Activated CD4-positive, CD25-positive, alpha-beta regulatory T cell (primary cell): ENCODE measurements at regions not wholly inside any gene's neighbourhood (a gene's known extent, or its start where the extent isn't known, plus 50 kb on each side); places are given as distances from the start of the nearest gene placed in this dataset.
"Not testable (repeated sequence)": the region's sequence is repeated elsewhere in the genome, so short reads cannot be mapped to it uniquely, and the experiment has no call there.

Source experiments
- DNase-seq, 4 experiments: peaks; one replicate each; lab custom pipeline; 2025; lab: John Stamatoyannopoulos, UW

DNA sequence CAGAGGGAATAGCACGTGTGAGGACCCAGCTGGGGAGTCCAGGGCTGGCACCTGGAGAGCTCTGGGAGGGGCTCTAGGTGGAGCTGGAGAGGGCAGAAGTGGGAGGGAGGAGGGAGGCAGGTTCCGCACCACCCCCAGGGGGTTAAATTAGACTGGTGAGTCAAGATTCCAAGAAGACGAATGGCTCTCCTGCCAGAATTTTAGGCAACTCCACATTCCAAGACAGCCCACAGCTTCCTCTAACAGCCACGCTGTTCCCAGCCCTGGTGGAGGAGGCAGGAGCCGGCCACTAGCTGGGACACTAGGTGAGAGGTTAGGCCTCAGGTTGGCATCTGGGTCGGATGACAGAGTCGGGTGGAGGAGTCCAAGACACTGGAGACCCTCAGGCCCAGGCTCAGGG lies 60.2 kb downstream of the TFAP2C start:
- DNase-seq = no peak

DNA sequence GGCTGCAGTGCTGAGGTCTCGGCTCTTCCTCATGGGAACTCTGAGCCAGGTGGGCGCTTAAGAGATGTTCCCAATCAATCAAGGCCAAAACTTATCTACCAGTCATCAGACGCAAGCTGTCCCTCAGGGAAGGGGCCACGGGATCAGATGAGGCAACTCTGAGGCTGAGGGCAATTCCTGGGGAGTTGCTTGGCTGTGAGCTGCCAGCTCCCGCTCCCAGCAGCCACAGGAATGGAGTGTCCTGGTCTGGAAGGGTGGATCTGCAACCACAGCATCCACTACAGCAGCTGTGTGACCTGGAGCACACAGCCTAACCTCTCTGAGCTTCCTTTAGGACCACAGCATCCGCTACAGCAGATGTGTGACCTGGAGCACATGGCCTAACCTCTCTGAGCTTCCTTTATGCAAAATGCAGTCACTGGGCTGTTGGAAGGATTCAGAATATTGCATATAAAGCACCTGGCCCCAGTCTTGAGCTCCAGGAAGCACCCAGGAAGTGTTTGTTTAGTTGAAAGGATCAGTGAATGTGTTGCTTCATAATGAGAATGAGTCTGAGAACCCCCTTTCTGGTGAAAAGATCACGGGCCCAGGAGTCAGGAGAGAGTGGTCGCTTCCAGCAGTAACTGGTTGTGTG lies 60.9 kb downstream of the TFAP2C start:
- no peak for DNase-seq

DNA sequence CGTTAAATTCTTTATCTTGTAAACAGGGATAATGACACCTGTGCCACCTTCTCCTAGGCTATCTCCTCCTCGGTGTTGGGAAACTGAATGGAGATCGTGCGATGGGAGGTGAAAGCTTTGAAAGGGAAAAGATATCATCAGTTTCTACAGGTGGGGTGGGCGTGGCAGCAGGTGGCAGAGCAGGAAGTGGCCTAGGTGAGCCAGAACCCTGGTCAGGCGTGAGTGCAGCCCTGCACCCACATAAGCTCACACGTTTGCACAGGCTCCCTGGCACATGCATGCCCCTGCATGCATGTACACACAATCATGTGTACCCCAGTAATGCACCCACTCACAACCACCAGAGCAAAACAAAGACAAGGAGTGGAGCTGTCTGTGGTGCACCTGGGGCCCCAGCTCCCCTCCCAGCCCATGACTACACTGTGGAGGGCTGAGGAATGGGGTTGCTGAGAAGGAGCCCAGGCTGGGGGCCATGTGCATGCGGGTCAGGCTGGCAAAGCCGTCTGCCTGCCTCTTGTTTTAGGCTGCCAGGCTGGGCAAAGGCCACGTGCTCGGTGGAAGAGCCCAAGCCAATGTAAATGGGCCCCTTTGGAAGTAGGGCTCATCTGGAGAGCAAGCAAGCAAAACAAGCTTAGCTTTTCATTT lies 61.5 kb downstream of the TFAP2C start:
- DNase-seq = no peak

GRCh38 chr20:56691325-56691998 lies 62.4 kb downstream of the TFAP2C start:
- no peak for DNase-seq

DNA sequence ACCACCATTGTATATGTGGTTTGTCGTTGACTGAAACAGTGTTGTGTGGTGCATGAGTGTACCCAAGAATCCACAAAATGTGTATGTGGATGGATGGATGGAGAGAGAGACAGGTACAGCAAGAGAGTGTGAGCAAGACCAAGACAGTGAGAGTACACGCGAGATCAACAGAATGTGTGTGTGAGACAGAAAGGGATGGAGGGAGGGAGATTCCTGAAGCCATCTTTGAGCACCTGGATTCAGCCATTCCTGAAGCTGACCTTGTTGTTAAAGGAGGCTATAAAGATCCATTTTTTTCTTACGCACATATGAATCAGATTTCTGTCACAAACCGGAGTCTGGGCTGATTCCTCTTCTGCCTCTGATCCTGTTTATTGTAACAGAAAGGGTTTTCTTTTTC lies 64.1 kb downstream of the TFAP2C start:
- no peak for DNase-seq

- DNase-seq = no peak
Measured at GRCh38 chr20:56697476-56697875, 68.4 kb downstream of the TFAP2C start.

GRCh38 chr20:56698297-56698696 lies 69.2 kb downstream of the TFAP2C start:
- no peak for DNase-seq

DNA sequence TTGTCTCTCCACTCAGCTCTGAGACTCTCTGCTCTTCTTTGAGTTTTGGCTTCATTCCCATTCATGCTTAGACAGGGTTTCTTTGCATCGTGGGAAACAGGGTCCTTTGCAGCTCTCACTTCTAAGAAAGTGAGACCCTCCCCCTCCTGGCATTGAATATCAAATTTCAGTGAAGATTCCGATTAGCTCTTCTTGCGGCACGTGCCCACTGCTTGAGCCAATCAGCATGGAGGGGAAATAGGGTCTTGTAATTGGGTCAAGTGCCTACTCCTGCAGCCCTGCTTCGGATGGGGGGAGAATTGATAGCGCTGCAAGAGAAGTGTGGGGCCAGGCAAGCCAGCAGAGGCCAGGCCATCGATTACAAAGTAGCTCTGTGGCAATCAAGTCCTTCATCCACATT lies 69.6 kb downstream of the TFAP2C start:
- no peak for DNase-seq

DNA sequence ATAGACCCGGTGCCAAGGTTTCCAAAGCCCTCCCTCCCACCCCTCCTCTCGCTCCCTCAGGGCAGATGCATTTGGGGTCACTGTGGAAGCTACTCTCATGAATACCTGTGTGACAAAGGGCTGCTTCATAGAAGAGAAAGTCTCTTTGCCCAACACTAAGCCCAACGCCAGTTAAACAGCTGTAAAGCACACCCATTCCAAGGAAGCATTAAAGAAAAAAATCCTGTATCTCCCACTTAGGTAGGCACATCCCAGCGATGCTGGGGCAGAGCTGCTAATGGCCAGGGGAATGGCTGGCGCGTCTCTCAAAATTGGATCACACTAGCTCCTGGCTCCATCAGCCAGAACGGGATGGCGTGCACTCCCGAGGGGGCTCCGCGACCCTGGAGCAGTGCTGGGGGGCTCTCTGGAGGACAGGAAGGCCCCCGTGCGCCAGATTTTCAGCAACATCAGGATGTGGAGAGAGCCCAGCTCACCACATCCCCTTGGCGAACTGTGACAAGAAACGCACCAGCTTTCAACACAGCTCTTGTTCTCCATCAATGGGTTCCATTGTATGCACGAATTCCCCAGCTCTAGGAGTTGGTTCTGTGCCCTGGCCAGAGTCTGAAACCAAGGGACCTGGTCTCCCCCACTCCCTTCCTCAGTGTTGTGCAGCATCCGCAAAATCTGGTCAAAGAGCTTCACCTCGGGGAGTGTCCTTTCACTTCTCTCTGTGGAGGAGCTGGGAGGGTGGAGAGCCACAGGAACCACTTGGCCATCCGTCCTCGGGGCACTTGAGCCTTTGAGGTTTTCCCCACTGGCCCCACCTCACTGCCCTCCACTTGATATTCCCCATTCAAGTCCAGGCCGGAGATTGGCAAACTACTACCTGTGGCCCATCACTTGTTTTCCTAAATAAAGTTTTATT lies 74.1 kb downstream of the TFAP2C start:
- no peak for DNase-seq

- no peak for DNase-seq
Measured at GRCh38 chr20:56706867-56707360, 77.8 kb downstream of the TFAP2C start.

DNA sequence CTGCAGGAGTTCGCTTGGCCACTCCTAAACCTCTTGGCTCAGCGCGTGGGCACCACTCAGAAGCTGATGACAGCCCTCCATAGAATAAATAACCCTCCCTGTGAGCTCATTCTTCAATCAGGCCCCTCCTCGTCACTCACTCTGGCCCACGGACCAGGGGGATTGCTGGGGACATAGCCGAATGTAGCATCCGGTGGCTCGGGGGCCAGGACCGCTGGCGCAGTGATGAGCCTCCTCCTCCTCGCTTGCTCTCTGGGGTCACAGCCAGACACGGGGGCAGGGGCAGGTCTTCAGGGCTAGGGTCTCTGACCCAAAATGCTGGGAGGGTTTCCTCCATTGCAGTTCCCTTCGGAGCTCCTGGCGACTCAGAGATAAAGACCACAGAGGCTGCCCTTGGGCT lies 79.9 kb downstream of the TFAP2C start:
- no peak for DNase-seq

DNA sequence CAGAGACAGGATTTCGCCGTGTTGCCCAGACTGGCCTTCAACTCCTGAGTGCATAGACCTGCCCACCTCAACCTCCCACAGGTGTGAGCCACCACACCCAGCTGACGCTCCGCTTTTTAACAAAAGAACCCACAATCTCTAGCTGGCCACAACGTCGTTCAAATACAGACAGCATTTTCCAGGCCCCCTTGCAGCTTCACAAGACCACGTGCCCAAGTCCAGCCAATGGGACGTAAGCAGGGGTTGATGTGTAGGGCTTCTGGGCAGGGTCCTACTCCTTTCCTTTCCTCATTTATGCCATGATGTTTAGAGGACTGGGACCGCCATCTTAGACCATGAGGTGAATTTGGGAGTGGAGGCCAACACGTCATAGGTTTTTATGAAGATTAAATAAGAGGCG lies 81.0 kb downstream of the TFAP2C start:
- DNase-seq = no peak

- not testable (repeated sequence) for DNase-seq
Measured at GRCh38 chr20:56710577-56710976, 81.5 kb downstream of the TFAP2C start.

DNA sequence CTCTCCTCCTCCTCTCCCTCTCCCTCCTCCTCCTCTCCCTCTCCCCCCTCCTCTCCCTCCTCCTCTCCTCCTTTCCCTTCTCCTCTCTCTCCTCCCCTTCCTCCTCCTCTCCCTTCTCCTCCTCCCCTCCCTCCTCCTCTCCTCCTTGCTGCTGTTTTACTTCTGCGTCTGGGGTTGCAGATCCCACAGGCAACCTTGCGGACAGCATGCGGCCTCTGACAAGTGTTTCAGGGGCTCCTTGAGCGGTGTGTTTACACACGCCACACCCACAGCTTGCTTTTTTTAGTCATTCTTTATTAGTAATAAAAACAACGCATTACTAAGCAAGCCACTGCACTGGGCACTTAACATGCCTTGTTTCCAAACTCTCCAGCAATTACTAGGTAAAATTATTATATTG lies 81.9 kb downstream of the TFAP2C start:
- no peak for DNase-seq

- no peak for DNase-seq
Measured at GRCh38 chr20:56715309-56715708, 86.2 kb downstream of the TFAP2C start.

GRCh38 chr20:56715902-56716519 lies 86.9 kb downstream of the TFAP2C start:
- DNase-seq = no peak

DNA sequence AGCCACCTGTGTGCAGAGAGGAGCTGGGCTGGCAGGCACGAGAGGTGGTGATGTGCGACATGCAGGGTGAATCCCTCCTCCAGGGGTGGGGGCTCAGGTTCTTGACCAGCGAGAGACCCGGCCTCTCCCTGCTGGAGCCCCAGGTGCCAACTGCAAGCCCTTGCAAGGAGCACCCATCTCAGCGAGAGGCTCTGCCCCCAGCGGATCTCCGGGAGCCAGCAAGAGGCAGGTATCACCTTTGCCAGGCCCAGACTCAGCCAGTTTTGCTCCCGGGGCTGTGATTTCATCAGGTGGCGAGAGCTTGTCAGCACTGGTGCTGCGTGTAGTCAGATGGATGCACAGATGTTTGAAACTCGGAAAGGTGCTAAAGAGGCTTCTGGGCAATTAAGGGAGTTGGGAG lies 87.7 kb downstream of the TFAP2C start:
- DNase-seq = no peak

- DNase-seq = no peak
Measured at GRCh38 chr20:56718816-56719215, 89.7 kb downstream of the TFAP2C start.

DNA sequence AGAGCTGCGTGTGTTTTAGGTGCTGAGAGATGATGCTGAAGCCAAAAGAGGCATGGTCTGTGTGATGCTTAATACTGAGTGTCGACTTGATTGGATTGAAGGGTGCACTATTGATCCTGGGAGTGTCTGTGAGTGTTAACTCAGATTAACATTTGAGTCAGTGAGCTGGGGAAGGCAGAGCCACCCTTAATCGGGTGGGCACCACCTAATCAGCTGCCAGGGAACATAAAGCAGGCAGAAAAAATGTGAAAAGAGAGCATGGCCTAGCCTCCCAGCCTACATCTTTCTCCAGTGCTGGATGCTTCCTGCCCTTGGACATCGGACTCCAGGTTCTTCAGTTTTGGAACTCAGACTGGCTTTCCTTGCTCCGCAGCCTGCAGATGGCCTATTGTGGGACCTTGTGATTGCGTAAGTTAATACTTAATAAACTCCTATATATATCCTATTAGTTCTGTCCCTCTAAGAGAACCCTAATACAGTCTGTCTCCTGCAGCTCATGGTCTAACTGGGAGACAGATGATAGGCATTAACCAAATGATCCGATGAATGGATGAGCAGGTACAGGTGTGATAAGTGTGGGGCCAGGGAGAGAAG lies 91.6 kb downstream of the TFAP2C start:
- DNase-seq = no peak

DNA sequence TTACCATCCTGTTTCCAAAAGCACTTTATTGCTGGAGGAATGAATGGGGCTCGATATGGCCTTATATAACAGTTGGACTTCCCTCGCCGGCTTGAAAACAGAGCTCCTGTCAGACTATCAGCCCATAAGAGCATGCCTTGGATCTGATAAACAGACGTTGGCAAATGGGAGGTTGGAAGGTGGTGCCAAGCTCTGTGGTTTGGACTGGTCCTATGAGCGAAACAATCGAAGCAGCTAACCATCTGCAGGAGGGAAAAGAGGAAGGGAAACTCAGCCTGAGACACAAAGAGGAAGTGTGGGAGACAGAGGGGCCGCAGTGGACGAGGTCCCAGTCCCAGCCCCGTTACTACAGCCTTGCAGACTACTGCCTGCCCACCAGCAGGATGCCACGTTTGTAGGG lies 92.9 kb downstream of the TFAP2C start:
- DNase-seq = no peak

DNA sequence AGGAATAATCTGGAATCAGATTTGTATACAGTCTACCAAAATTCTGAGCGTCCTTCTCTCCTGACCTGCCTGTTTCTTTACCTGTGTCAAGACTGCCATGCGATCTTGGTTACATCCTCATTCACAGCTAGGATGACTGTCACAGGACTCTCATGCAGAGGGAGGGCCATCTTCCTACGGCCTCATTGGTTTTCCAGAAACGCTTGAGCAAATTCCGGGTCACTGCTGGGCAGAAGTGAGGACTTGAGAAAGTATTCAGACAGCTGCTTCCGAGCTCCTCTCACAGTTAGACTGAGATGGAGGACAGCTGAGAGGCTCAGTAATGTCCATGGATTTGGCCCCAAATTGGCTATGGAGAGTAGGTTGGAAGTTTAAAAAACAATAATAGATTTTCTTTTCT lies 94.2 kb downstream of the TFAP2C start:
- no peak for DNase-seq
